Pons (tissue), 1 donor: ENCODE measurements at regions not wholly inside any gene's neighbourhood (a gene's known extent, or its start where the extent isn't known, plus 50 kb on each side); places are given as distances from the start of the nearest gene placed in this dataset.
"Not testable (repeated sequence)": the region's sequence is repeated elsewhere in the genome, so short reads cannot be mapped to it uniquely, and the experiment has no call there.

ENCODE experiments used
- DNase-seq: peaks from one replicate; pipeline ENCODE4 v3.0.0-alpha.2; 2016; ENCODE audit warnings: low spot score

GRCh38 chr5:124901081-124901480, 154.6 kb upstream of the ZNF608 start:
- DNase-seq: no peak

GRCh38 chr5:124902097-124902821, 155.8 kb upstream of the ZNF608 start:
- DNase-seq: no peak

DNA sequence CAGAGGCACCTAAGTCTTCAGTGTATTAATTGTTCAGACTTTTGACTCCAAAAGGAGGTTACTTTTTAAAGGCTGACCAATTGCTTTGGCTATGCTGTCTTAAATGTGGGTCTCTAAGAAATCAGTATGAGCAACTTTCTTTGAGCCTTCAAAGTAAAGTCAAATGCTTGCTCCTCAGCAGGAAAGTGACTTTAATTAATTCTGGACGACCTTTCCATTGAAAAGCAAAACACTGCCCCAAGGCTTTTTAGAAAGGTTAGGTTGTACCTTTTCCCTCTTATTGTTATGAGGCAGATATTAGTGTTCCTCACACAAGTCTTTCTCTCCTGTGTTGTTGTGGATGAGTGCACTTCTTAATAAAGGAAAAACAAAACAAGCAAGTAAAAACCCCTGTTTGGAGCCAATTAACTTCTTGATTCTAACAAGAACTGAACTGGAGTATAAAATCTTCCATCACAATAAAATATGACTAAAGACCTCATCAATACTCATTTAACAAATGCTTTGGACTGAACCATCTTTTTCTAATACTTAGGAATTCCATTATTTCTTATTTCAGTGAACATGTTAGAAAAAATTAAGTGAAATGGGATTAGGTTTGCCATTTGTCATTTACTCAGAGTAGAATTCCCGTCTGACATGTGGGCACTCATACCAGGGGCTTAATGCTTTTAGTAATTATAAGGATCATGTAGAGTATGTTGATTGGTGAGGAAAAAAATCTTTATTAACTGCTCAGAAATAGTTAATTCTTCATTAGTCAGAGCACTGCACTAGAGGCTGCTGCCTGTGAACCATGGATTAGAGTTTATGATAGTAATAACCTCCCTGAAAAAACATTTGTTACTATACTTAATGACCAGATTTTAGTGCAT, 159.1 kb upstream of the ZNF608 start:
- peak; percentile 29 for DNase-seq

DNA sequence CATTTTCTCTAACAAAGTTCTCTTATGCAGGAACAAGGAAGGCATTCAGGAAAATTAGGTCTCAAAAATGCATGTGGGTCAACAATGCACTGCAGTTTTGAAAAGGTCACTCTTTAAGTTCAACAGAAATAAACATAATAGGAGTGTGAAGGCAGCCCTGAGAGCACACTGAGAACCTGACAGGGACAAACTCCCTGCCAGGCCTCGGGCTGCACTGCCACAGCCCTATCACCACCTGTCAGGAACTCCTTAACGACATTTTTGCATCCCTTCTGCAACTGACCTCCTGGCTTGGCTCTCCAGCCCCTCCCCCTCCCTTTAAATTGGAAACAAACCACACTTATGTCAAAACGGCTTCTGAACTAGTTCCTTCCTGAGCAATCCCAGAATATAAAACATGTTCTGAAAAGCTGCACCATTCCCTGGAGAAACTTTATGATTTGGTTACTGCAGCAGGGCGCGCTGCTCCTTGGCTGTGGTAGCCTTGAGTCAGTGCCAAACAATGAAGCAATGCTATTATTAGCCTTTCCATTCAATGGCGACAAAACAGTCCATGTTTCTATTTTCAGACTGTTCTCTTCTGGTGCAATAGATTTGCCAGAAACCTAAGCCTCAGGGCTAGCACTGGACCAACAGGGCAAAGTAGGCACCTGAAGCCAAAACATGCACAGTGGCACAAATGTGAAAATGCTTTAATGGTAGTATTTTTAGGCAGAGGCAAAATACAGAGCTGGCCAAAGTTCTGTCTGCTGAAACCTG, 160.1 kb upstream of the ZNF608 start:
- DNase-seq: peak; percentile 95

DNA sequence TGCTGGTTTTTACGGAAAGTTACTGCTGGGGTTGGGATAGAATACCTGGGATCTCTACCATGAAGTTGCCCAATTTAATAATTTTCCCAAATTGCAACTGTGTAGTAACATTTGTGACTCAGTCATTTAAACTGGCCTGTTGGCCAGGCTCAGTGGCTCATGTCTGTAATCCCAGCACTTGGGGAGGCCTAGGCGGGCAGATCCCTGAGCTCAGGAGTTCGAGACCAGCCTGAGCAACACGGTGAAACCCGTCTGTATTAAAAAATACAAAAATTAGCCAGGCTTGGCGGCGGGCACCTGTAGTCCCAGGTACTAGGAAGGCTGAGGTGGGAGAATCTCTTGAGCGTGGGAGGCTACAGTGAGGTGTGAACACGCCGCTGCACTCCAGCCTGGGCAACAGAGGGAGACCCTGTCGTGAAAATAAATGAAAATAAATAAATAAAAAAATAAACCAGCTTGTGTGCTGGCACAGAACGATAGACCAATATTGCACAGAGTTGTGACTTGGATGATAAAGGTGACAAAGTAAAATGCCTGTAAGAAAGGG, 160.7 kb upstream of the ZNF608 start:
- no peak for DNase-seq

- DNase-seq: no peak
Measured at GRCh38 chr5:124908581-124909451, 162.4 kb upstream of the ZNF608 start.

DNA sequence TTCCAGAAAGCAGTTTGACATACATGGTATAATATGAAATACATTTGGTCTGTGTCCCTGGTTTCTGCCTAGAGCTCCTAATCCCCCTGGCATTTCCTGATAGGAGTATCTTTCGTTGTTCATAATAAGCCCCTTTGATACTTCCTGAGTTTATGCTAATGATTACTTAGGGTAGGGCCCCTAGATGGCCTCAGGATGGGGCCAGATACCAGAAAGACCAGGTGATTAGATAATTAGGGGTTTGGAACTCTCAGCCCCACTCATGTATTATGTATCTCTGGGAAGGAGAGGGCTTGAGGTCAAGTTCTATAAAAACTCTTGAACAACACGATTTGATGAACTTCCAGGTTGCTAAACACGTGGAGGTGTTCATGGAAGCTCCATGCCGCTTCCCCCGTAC, 163.3 kb upstream of the ZNF608 start:
- no peak for DNase-seq

GRCh38 chr5:124910354-124911016, 164.0 kb upstream of the ZNF608 start:
- no peak for DNase-seq

- DNase-seq: peak; percentile 32
Measured at GRCh38 chr5:124912638-124913328, 166.3 kb upstream of the ZNF608 start.

- DNase-seq: no peak
Measured at GRCh38 chr5:124913329-124913653, 166.9 kb upstream of the ZNF608 start.

- DNase-seq: not testable (repeated sequence)
Measured at GRCh38 chr5:124916313-124916712, 169.9 kb upstream of the ZNF608 start.

- DNase-seq: no peak
Measured at GRCh38 chr5:124918618-124919017, 172.2 kb upstream of the ZNF608 start.

- peak; percentile 67 for DNase-seq
Measured at GRCh38 chr5:124919076-124919475, 172.6 kb upstream of the ZNF608 start.

GRCh38 chr5:124919747-124920525, 173.5 kb upstream of the ZNF608 start:
- DNase-seq: peak; percentile 20

GRCh38 chr5:124920909-124921666, 174.6 kb upstream of the ZNF608 start:
- DNase-seq: peak; percentile 68

DNA sequence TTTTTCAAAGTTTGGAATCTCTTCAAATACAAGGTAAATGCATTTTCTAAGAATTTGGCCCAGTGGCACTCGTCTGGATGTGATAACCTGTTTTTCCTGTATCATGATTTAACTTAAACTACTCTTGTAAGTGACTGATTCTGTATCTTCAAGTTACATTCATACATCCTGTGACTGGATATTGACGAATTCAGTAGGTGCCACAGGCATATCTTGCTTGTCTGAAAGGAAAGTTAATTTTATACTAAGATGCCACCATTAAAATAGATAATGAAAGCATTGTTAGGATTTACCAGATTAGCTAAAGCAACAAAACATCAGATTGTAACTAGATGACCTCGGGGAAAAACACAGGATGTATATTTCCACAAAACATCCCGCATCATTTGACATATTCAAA, 175.3 kb upstream of the ZNF608 start:
- DNase-seq: peak; percentile 39

DNA sequence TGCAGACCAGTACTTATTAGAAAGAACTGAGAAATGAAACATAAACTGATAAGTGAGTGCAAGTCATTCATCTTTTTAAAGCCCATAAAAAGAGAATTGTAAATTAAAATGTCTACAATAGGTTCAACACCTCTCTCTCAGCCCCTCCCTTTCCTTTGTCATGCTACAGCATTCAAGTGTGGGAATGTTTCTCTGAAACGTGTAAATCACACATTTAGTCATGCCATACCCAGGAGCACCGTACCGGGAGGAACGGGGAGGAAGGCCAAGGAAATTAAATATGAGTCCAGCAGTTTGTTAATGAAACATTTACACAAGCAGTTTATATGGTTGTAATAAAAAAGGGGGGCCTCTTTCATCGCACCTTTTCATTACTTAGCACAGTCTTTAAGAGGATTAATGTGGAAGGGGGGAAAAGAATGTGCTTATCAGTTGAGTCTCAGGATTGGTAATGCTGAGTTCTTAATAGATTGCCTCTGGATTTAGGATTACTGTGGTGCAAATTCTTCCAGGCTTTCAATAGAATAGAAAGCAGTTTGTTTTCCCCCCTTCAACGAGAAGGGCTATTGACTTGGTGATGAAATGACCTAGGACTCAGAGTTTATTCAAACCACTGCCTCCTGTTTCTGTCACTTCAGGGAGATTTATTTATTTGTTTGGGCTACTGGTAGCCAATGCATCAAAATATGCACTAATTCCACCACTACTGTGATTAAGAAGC, 176.0 kb upstream of the ZNF608 start:
- no peak for DNase-seq

DNA sequence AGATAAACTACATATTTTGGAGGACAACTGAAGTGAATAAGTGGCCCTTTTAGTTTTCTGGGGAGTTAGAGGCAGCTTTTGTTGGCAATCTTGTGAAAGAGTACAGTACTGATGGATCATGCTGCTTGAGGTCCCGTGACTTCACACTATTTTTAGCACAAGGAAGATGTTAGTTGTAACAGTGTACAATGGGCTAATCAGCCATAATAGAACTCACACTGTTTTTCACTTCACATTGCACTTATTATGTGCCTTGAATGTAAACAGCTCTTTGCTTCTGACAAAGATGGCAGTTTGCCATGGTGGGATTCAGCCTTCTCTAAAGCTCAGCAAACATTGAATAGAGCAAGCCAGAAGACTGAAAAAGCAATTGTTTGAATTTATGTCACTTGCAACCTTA, 176.7 kb upstream of the ZNF608 start:
- DNase-seq: peak; percentile 99
